ENCODE measurements at regions not wholly inside any gene's neighbourhood (a gene's known extent, or its start where the extent isn't known, plus 50 kb on each side); places are given as distances from the start of the nearest gene placed in this dataset.
"Not testable (repeated sequence)": the region's sequence is repeated elsewhere in the genome, so short reads cannot be mapped to it uniquely, and the experiment has no call there.

- Histone ChIP-seq H3K36me3 (ENCODE audit: control insufficient read depth, low read length) (no peaks in the 10 kb centered on the region), H4K20me1 (ENCODE audit: control insufficient read depth, insufficient read depth, low read depth, low read length) (no peaks in the 10 kb centered on the region), H3K4me1 (ENCODE audit: control insufficient read depth, low read length) (no peaks in the 10 kb centered on the region), H3K9me2 (replicated peaks; ENCODE audit: control insufficient read depth, low read length) (no peaks in the 10 kb centered on the region), H3K9me3 (ENCODE audit: control insufficient read depth, insufficient read depth, low read length) (peaks cover 4% of the 10 kb centered on the region; the same call in 1 of the 2 replicates), H3K27me3 (ENCODE audit: control insufficient read depth, low read length) (no peaks in the 10 kb centered on the region), H3K27ac (ENCODE audit: low read depth, low read length) (no peak overlapping the region), H3K79me2 (ENCODE audit: control insufficient read depth, low read length) (no peaks in the 10 kb centered on the region), H3K4me2 (ENCODE audit: low read length) (no peak overlapping the region), H3K4me3 (ENCODE audit: low read length) (no peak overlapping the region), H3F3A (ENCODE audit: control insufficient read depth, insufficient read depth) (no peaks in the 10 kb centered on the region)
- TF ChIP-seq EZH2phosphoT487 (IDR thresholded peaks at IDR 0.05; ENCODE audit: borderline replicate concordance, low read length) (no peak), CTCF (IDR thresholded peaks at IDR 0.05; ENCODE audit: low read depth, low read length, poor library complexity, severe bottlenecking) (no peak)
Observed at GRCh38 chr19:56900573-56901097, 60.1 kb upstream of the PEG3 start.

- Histone ChIP-seq H3K4me1 (ENCODE audit: control insufficient read depth, low read length) (no peaks in the 10 kb centered on the region), H3K36me3 (ENCODE audit: control insufficient read depth, low read length) (no peaks in the 10 kb centered on the region), H3K9me2 (replicated peaks; ENCODE audit: control insufficient read depth, low read length) (no peaks in the 10 kb centered on the region), H4K20me1 (ENCODE audit: control insufficient read depth, insufficient read depth, low read depth, low read length) (no peaks in the 10 kb centered on the region), H3K27ac (ENCODE audit: low read depth, low read length) (no peak overlapping the region), H3K4me2 (ENCODE audit: low read length) (no peak overlapping the region), H3F3A (ENCODE audit: control insufficient read depth, insufficient read depth) (no peaks in the 10 kb centered on the region), H3K79me2 (ENCODE audit: control insufficient read depth, low read length) (no peaks in the 10 kb centered on the region), H3K27me3 (ENCODE audit: control insufficient read depth, low read length) (no peaks in the 10 kb centered on the region), H3K9me3 (ENCODE audit: control insufficient read depth, insufficient read depth, low read length) (peaks cover 8% of the 10 kb centered on the region; the same call in 1 of the 2 replicates), H3K4me3 (ENCODE audit: low read length) (no peak overlapping the region)
- TF ChIP-seq CTCF (IDR thresholded peaks at IDR 0.05; ENCODE audit: low read depth, low read length, poor library complexity, severe bottlenecking), result no peak
Observed at GRCh38 chr19:56905631-56906150, 65.2 kb upstream of the PEG3 start.

GRCh38 chr19:56912401-56913112 is 72.0 kb upstream of the PEG3 start:
- Histone ChIP-seq H3K9me3 (ENCODE audit: control insufficient read depth, insufficient read depth, low read length) (peaks cover 15% of the 10 kb centered on the region; the same call in 1 of the 2 replicates), H3K4me3 (ENCODE audit: low read length) (no peak overlapping the region), H4K20me1 (ENCODE audit: control insufficient read depth, insufficient read depth, low read depth, low read length) (no peaks in the 10 kb centered on the region), H3K9me2 (replicated peaks; ENCODE audit: control insufficient read depth, low read length) (no peaks in the 10 kb centered on the region), H3K4me1 (ENCODE audit: control insufficient read depth, low read length) (no peaks in the 10 kb centered on the region), H3K27me3 (ENCODE audit: control insufficient read depth, low read length) (no peaks in the 10 kb centered on the region), H3K4me2 (ENCODE audit: low read length) (no peak overlapping the region), H3F3A (ENCODE audit: control insufficient read depth, insufficient read depth) (no peaks in the 10 kb centered on the region), H3K36me3 (ENCODE audit: control insufficient read depth, low read length) (no peaks in the 10 kb centered on the region), H3K27ac (ENCODE audit: low read depth, low read length) (no peak overlapping the region), H3K79me2 (ENCODE audit: control insufficient read depth, low read length) (no peaks in the 10 kb centered on the region)
- TF ChIP-seq EZH2phosphoT487 (IDR thresholded peaks at IDR 0.05; ENCODE audit: borderline replicate concordance, low read length) (no peak), CTCF (IDR thresholded peaks at IDR 0.05; ENCODE audit: low read depth, low read length, poor library complexity, severe bottlenecking) (no peak)

GRCh38 chr19:56913113-56913455 is 72.6 kb upstream of the PEG3 start:
- H3K4me1 ChIP-seq (ENCODE audit: control insufficient read depth, low read length); H3K4me2 ChIP-seq (ENCODE audit: low read length); H3F3A ChIP-seq (ENCODE audit: control insufficient read depth, insufficient read depth); H3K4me3 ChIP-seq (ENCODE audit: low read length); H3K27me3 ChIP-seq (ENCODE audit: control insufficient read depth, low read length); H3K79me2 ChIP-seq (ENCODE audit: control insufficient read depth, low read length); H3K9me2 ChIP-seq (replicated peaks; ENCODE audit: control insufficient read depth, low read length); H3K27ac ChIP-seq (ENCODE audit: low read depth, low read length); H3K36me3 ChIP-seq (ENCODE audit: control insufficient read depth, low read length); H4K20me1 ChIP-seq (ENCODE audit: control insufficient read depth, insufficient read depth, low read depth, low read length): not testable (repeated sequence)
- H3K9me3 ChIP-seq (ENCODE audit: control insufficient read depth, insufficient read depth, low read length), result peaks cover 15% of the 10 kb centered on the region; the same call in 1 of the 2 replicates
